ENCODE measurements at regions not wholly inside any gene's neighbourhood (a gene's known extent, or its start where the extent isn't known, plus 50 kb on each side); places are given as distances from the start of the nearest gene placed in this dataset.

- Histone ChIP-seq H3K36me3 (no peaks in the 10 kb centered on the region), H3K4me3 (no peak overlapping the region), H3K9me3 (ENCODE audit: low read depth) (no peaks in the 10 kb centered on the region), H3K4me1 (ENCODE audit: low read depth) (no peaks in the 10 kb centered on the region), H3K27ac (no peak overlapping the region), H3K27me3 (no peaks in the 10 kb centered on the region)
- peak in 1 of 2 donors; percentile 2 for DNase-seq (ENCODE audit: low read depth in 1 of 2, low spot score in 1 of 2)
- no peak for TF ChIP-seq CTCF (IDR thresholded peaks at IDR 0.05; ENCODE audit: low read depth, low read length)
Measured at GRCh38 chr13:86579662-86580061, 780.4 kb upstream of the SLITRK6 start.

- Histone ChIP-seq H3K9me3 (ENCODE audit: low read depth) (no peaks in the 10 kb centered on the region), H3K27me3 (no peaks in the 10 kb centered on the region), H3K27ac (no peak overlapping the region), H3K36me3 (no peaks in the 10 kb centered on the region), H3K4me3 (no peak overlapping the region), H3K4me1 (ENCODE audit: low read depth) (no peaks in the 10 kb centered on the region)
- no peak for DNase-seq (ENCODE audit: low read depth in 1 of 2, low spot score in 1 of 2)
- no peak for TF ChIP-seq CTCF (IDR thresholded peaks at IDR 0.05; ENCODE audit: low read depth, low read length)
Measured at GRCh38 chr13:86581706-86582105, 782.5 kb upstream of the SLITRK6 start.

GRCh38 chr13:86584301-86584700 is 785.1 kb upstream of the SLITRK6 start:
- no peak for TF ChIP-seq CTCF (IDR thresholded peaks at IDR 0.05; ENCODE audit: low read depth, low read length)

GRCh38 chr13:86585835-86586234 is 786.6 kb upstream of the SLITRK6 start:
- H3K27ac ChIP-seq: no peak overlapping the region
- peak in 1 of 2 donors; percentile 95 for DNase-seq (ENCODE audit: low read depth in 1 of 2, low spot score in 1 of 2)
- no peaks in the 10 kb centered on the region for H3K36me3 ChIP-seq
- H3K4me3 ChIP-seq: no peak overlapping the region
- no peaks in the 10 kb centered on the region for H3K4me1 ChIP-seq (ENCODE audit: low read depth)
- no peaks in the 10 kb centered on the region for H3K27me3 ChIP-seq
- no peak for TF ChIP-seq CTCF (IDR thresholded peaks at IDR 0.05; ENCODE audit: low read depth, low read length)
- H3K9me3 ChIP-seq (ENCODE audit: low read depth): no peaks in the 10 kb centered on the region

More at GRCh38 chr13:86584301-86584700, 785.1 kb upstream of the SLITRK6 start:
- DNase-seq (ENCODE audit: low read depth in 1 of 2, low spot score in 1 of 2): no peak
- Histone ChIP-seq H3K4me3 (no peak overlapping the region), H3K27ac (no peak overlapping the region), H3K9me3 (ENCODE audit: low read depth) (no peaks in the 10 kb centered on the region), H3K36me3 (no peaks in the 10 kb centered on the region), H3K27me3 (no peaks in the 10 kb centered on the region), H3K4me1 (ENCODE audit: low read depth) (no peaks in the 10 kb centered on the region)

GRCh38 chr13:86591862-86592261 is 792.6 kb upstream of the SLITRK6 start:
- Histone ChIP-seq H3K36me3 (no peaks in the 10 kb centered on the region), H3K27ac (no peak overlapping the region), H3K27me3 (no peaks in the 10 kb centered on the region), H3K4me1 (ENCODE audit: low read depth) (no peaks in the 10 kb centered on the region), H3K9me3 (ENCODE audit: low read depth) (no peaks in the 10 kb centered on the region), H3K4me3 (no peak overlapping the region)
- TF ChIP-seq CTCF (IDR thresholded peaks at IDR 0.05; ENCODE audit: low read depth, low read length): no peak
- DNase-seq (ENCODE audit: low read depth in 1 of 2, low spot score in 1 of 2): peak in 1 of 2 donors; percentile 69

- no peaks in the 10 kb centered on the region for H3K27me3 ChIP-seq
- no peaks in the 10 kb centered on the region for H3K4me1 ChIP-seq (ENCODE audit: low read depth)
- H3K27ac ChIP-seq: no peak overlapping the region
- H3K4me3 ChIP-seq: no peak overlapping the region
- DNase-seq (ENCODE audit: low read depth in 1 of 2, low spot score in 1 of 2): no peak
- no peaks in the 10 kb centered on the region for H3K36me3 ChIP-seq
- TF ChIP-seq CTCF (IDR thresholded peaks at IDR 0.05; ENCODE audit: low read depth, low read length): no peak
- no peaks in the 10 kb centered on the region for H3K9me3 ChIP-seq (ENCODE audit: low read depth)
Measured at GRCh38 chr13:86601351-86601750, 802.1 kb upstream of the SLITRK6 start.

Measured in cardiac muscle cell (in vitro differentiated cells and primary cell).